Neural cell (in vitro differentiated cells): ENCODE measurements at regions not wholly inside any gene's neighbourhood (a gene's known extent, or its start where the extent isn't known, plus 50 kb on each side); places are given as distances from the start of the nearest gene placed in this dataset.

Experiments used
- H2AFZ ChIP-seq: fragments of 200-600, 300-800 bp; sonication (generic), shearing (Covaris generic); 2 replicates; pipeline ENCODE4 v1.6.0; 2014; ENCODE audit warnings: low read depth, mild to moderate bottlenecking, antibody characterized with exemption, low read length, moderate library complexity
- H3F3A ChIP-seq: fragments of 200-600 bp; shearing (Covaris generic); 2 replicates; pipeline ENCODE4 v1.6.1; 2016; ENCODE audit warnings: mild to moderate bottlenecking, moderate library complexity, mixed read lengths, antibody characterized with exemption, low read length; ENCODE audit not compliant: insufficient read depth, poor library complexity, severe bottlenecking
- H3K27ac ChIP-seq: fragments of 200-600, 300-800 bp; sonication (generic), shearing (Covaris generic); 2 replicates; pipeline ENCODE4 v1.5.1; 2014; ENCODE audit warnings: mild to moderate bottlenecking, low read length, moderate library complexity
- H3K27me3 ChIP-seq: fragments of 300-800, 200-600 bp; sonication (generic), shearing (Covaris generic); 2 replicates; pipeline ENCODE4 v1.6.0; 2014; ENCODE audit warnings: mild to moderate bottlenecking, low read depth, low read length, moderate library complexity; ENCODE audit not compliant: insufficient read depth
- H3K36me3 ChIP-seq: fragments of 300-800, 200-600 bp; sonication (generic), shearing (Covaris generic); 2 replicates; pipeline ENCODE4 v1.5.1; 2014; ENCODE audit warnings: mild to moderate bottlenecking, antibody characterized with exemption, low read length, moderate library complexity; ENCODE audit not compliant: insufficient read depth
- H3K4me2 ChIP-seq: fragments of 300-800, 200-600 bp; sonication (generic), shearing (Covaris generic); 2 replicates; pipeline ENCODE4 v1.6.0; 2014; ENCODE audit warnings: mild to moderate bottlenecking, low read length
- H3K4me3 ChIP-seq: fragments of 300-800, 200-600 bp; sonication (generic), shearing (Covaris generic); 2 replicates; pipeline ENCODE4 v1.5.1; 2014; ENCODE audit warnings: mild to moderate bottlenecking, low read length, moderate library complexity
- H3K79me2 ChIP-seq: fragments of 200-600 bp; shearing (Covaris generic); replicated peaks from 2 replicates; pipeline ENCODE4 v1.6.0; 2014; ENCODE audit warnings: mild to moderate bottlenecking, low read length, moderate library complexity; ENCODE audit not compliant: insufficient read depth
- H3K9ac ChIP-seq: fragments of 300-800, 200-600 bp; sonication (generic), shearing (Covaris generic); 2 replicates; pipeline ENCODE4 v1.6.1; 2016; ENCODE audit warnings: mild to moderate bottlenecking, low read length, mixed read lengths
- H3K9me2 ChIP-seq: fragments of 200-600 bp; shearing (Covaris generic); 2 replicates; pipeline ENCODE4 v1.6.1; 2016; ENCODE audit warnings: mild to moderate bottlenecking, low read length, mixed read lengths; ENCODE audit not compliant: insufficient read depth
- H3K9me3 ChIP-seq: fragments of 200-600, 300-800 bp; sonication (generic), shearing (Covaris generic); 2 replicates; pipeline ENCODE4 v1.6.1; 2016; ENCODE audit warnings: mild to moderate bottlenecking, mixed run types, low read length, moderate library complexity, mixed read lengths
- H4K20me1 ChIP-seq: fragments of 200-600 bp; shearing (Covaris generic); 2 replicates; pipeline ENCODE4 v1.6.1; 2016; ENCODE audit warnings: mild to moderate bottlenecking, mixed run types; ENCODE audit not compliant: insufficient read depth
- CTCF ChIP-seq: fragments of 450-650 bp; IDR thresholded peaks from 2 replicates; pipeline ENCODE4 v1.5.1; 2014; ENCODE audit warnings: antibody characterized with exemption, mild to moderate bottlenecking, moderate library complexity; ENCODE audit not compliant: poor library complexity, severe bottlenecking
- EP300 ChIP-seq: fragments of 450-650 bp; conservative IDR thresholded peaks from 2 replicates; pipeline ENCODE4 v1.6.1; 2014; ENCODE audit warnings: antibody characterized with exemption, mild to moderate bottlenecking, moderate library complexity; ENCODE audit not compliant: poor library complexity, severe bottlenecking
- EZH2 ChIP-seq: fragments of 200-600, 300-800 bp; shearing (Covaris generic), sonication (generic); IDR thresholded peaks from 2 replicates; pipeline ENCODE4 v1.6.1; 2014; ENCODE audit warnings: antibody characterized with exemption, low read length, borderline replicate concordance, mild to moderate bottlenecking; ENCODE audit not compliant: insufficient read depth, poor library complexity, severe bottlenecking
- MXI1 ChIP-seq: fragments of 450-650 bp; conservative IDR thresholded peaks from 2 replicates; pipeline ENCODE4 v1.6.1; 2014; ENCODE audit warnings: antibody characterized with exemption, mild to moderate bottlenecking; ENCODE audit not compliant: poor library complexity, severe bottlenecking
- POLR2AphosphoS5 ChIP-seq: IDR thresholded peaks from 2 replicates; pipeline ENCODE4 v1.6.1; 2012
- RAD21 ChIP-seq: fragments of 450-650 bp; conservative IDR thresholded peaks from 2 replicates; pipeline ENCODE4 v1.6.1; 2014; ENCODE audit warnings: antibody characterized with exemption, mild to moderate bottlenecking, moderate library complexity
- SMC3 ChIP-seq: fragments of 450-650 bp; conservative IDR thresholded peaks from 2 replicates; pipeline ENCODE4 v1.6.1; 2014; ENCODE audit warnings: antibody characterized with exemption, mild to moderate bottlenecking, moderate library complexity; ENCODE audit not compliant: poor library complexity
- TAF1 ChIP-seq: IDR thresholded peaks from 2 replicates; pipeline ENCODE4 v1.6.1; 2012; ENCODE audit warnings: low read depth
- TF ChIP-seq, protein P1 (sequence below): IDR thresholded peaks from 2 replicates; pipeline ENCODE4 v1.6.1; 2012; ENCODE audit warnings: borderline replicate concordance

DNA sequence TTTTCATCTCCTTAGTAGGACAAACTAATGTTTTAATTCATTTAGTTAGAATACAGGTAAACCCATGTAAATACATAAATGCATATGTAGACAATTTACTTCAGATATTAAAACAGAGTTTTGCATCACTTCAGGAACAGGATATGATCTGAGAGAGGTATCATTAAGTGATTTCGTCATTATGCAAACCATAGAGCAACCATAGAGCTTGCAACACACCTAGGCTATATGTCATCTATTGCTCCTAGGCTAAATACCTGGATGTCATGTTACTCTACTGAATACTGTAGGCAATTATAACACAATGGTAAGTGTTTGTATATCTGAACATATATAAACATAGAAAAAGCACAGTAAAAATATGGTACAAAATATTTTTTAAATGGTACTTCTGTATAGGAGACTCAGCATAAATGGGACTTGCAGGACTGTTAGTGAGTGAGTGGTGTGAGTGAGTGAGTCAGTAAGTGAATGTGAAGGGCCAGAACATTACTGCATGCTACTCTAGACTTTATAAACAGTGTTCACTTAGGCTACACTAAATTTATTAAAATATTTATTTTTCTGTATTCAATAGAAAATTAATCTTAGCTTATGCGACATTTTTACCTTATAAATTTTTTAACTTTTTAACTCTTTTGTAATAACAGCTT, 1377.5 kb upstream of the CDH9 start:
- no peak overlapping the region for H3K4me3 ChIP-seq
- H3K9ac ChIP-seq, result no peak overlapping the region
- no peaks in the 10 kb centered on the region for H4K20me1 ChIP-seq
- no peaks in the 10 kb centered on the region for H3F3A ChIP-seq
- no peak overlapping the region for H2AFZ ChIP-seq
- no peaks in the 10 kb centered on the region for H3K27me3 ChIP-seq
- no peaks in the 10 kb centered on the region for H3K79me2 ChIP-seq
- TF ChIP-seq RAD21, result no peak
- TF ChIP-seq SMC3, result no peak
- TF ChIP-seq, protein P1, sequence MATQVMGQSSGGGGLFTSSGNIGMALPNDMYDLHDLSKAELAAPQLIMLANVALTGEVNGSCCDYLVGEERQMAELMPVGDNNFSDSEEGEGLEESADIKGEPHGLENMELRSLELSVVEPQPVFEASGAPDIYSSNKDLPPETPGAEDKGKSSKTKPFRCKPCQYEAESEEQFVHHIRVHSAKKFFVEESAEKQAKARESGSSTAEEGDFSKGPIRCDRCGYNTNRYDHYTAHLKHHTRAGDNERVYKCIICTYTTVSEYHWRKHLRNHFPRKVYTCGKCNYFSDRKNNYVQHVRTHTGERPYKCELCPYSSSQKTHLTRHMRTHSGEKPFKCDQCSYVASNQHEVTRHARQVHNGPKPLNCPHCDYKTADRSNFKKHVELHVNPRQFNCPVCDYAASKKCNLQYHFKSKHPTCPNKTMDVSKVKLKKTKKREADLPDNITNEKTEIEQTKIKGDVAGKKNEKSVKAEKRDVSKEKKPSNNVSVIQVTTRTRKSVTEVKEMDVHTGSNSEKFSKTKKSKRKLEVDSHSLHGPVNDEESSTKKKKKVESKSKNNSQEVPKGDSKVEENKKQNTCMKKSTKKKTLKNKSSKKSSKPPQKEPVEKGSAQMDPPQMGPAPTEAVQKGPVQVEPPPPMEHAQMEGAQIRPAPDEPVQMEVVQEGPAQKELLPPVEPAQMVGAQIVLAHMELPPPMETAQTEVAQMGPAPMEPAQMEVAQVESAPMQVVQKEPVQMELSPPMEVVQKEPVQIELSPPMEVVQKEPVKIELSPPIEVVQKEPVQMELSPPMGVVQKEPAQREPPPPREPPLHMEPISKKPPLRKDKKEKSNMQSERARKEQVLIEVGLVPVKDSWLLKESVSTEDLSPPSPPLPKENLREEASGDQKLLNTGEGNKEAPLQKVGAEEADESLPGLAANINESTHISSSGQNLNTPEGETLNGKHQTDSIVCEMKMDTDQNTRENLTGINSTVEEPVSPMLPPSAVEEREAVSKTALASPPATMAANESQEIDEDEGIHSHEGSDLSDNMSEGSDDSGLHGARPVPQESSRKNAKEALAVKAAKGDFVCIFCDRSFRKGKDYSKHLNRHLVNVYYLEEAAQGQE, result no peak
- TF ChIP-seq MXI1, result no peak
- no peak for TF ChIP-seq CTCF
- no peak for TF ChIP-seq EP300
- no peak for TF ChIP-seq TAF1
- TF ChIP-seq POLR2AphosphoS5, result no peak
- no peak for TF ChIP-seq EZH2
- H3K36me3 ChIP-seq, result no peaks in the 10 kb centered on the region
- H3K4me2 ChIP-seq, result no peak overlapping the region
- H3K9me2 ChIP-seq, result no peaks in the 10 kb centered on the region
- H3K27ac ChIP-seq, result no peak overlapping the region
- no peaks in the 10 kb centered on the region for H3K9me3 ChIP-seq

DNA sequence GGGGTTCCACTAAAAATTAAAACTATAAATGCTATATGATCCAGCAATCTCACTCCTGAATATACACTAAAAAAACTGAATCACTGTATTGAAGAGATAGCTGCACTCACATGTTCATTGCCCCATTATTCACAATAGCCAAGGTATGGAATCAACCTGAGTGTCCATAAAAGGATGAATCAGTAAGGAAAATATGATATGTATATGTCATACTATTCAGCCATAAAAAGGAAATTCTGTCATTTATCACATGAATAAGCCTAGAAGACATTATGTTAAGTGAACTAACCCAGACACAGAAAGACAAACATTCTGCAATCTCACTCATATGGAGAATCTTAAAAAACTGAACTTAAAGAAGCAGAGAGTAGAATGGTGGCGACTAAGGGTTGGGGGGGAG, 1376.2 kb upstream of the CDH9 start:
- Histone ChIP-seq H3K4me3 (no peak overlapping the region), H3K9me3 (no peaks in the 10 kb centered on the region), H3K27me3 (no peaks in the 10 kb centered on the region), H3K36me3 (no peaks in the 10 kb centered on the region), H2AFZ (no peak overlapping the region), H3K9ac (no peak overlapping the region), H3K27ac (no peak overlapping the region), H3K79me2 (no peaks in the 10 kb centered on the region), H3F3A (no peaks in the 10 kb centered on the region), H3K9me2 (no peaks in the 10 kb centered on the region), H4K20me1 (no peaks in the 10 kb centered on the region), H3K4me2 (no peak overlapping the region)
- TF ChIP-seq TAF1, result no peak
- TF ChIP-seq CTCF, result no peak
- TF ChIP-seq EP300, result no peak
- no peak for TF ChIP-seq POLR2AphosphoS5
- TF ChIP-seq EZH2, result no peak
- no peak for TF ChIP-seq RAD21
- TF ChIP-seq, protein P1, result no peak
